HG02973 (cell line): ENCODE measurements at regions not wholly inside any gene's neighbourhood (a gene's known extent, or its start where the extent isn't known, plus 50 kb on each side); places are given as distances from the start of the nearest gene placed in this dataset.
"Not testable (repeated sequence)": the region's sequence is repeated elsewhere in the genome, so short reads cannot be mapped to it uniquely, and the experiment has no call there.

Source experiments
- ATAC-seq: cut with Tn5 transposase; IDR thresholded peaks from one replicate; pipeline ENCODE4 v1.9.1; 2021; ENCODE audit warnings: moderate library complexity; ENCODE audit not compliant: unreplicated experiment

DNA sequence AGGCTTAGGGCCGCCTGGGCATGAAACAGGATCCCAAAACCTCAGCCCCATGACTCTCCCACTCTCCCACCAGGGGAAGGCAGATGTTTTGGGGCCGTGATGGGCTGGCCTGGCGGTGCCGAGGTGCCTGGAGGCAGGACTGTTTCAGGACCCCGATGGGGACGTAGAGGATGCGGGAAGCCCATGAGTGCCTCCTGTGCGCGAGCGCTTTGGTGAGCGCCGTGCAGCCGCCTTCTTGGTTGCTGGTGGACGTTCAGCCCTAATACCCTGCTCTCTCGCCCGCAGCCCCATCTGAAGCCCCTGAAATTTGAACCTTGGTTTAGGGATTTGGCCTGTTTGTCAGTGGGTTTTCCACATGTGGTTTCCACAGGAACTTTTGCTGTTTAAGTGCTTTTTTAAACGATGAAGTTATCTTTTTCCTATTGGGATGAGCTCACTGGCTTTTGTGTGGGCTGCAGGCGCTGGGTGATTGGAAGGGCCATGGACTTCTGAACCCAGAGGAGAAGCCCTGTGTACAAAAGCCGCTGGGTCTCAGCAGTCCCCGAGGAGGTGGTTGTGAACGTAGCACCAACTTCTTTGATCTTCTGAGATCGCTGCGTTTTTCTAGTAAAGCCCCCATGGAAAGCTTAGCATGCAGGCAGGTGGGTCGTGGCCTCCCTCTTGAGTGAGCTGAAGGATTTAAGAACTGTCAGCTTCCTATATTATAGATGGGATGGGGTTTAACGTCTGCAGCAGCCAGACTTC is 145.7 kb downstream of the NPIPB11 start:
- not testable (repeated sequence) for ATAC-seq

GRCh38 chr16:29259635-29260457 is 146.7 kb downstream of the NPIPB11 start:
- not testable (repeated sequence) for ATAC-seq

DNA sequence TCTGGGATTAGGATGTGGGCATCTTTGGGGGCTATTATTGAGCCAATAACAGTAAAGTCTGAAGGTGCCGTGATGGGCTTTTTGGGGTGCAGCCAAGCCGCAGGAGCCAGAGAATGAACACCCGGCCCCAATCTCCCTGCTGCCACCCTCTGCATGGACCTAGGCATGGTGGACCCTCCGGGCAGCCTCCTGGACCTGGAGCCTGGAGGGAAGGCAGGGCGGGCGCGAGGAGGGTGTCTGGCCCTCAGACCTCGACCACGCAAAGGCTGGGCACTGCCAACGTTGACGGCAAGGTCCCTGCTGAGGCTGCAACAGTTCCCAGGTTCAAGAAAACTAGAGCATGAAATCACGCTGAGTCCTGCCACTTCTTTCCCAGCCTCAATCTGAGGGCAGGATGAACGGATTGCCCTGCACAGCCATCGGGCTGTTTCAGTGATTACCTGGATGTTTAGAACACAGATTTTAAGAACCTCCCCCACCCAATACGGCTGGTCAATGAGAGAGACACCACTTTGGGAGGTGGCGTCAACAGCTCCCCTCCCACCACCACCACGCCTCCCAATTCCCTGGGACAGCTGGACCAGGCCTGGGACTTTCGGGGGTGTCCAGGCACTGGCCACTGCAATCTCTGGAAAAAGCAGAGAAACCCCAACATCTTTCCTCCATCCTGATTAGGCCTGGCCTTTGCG is 147.4 kb downstream of the NPIPB11 start:
- not testable (repeated sequence) for ATAC-seq

DNA sequence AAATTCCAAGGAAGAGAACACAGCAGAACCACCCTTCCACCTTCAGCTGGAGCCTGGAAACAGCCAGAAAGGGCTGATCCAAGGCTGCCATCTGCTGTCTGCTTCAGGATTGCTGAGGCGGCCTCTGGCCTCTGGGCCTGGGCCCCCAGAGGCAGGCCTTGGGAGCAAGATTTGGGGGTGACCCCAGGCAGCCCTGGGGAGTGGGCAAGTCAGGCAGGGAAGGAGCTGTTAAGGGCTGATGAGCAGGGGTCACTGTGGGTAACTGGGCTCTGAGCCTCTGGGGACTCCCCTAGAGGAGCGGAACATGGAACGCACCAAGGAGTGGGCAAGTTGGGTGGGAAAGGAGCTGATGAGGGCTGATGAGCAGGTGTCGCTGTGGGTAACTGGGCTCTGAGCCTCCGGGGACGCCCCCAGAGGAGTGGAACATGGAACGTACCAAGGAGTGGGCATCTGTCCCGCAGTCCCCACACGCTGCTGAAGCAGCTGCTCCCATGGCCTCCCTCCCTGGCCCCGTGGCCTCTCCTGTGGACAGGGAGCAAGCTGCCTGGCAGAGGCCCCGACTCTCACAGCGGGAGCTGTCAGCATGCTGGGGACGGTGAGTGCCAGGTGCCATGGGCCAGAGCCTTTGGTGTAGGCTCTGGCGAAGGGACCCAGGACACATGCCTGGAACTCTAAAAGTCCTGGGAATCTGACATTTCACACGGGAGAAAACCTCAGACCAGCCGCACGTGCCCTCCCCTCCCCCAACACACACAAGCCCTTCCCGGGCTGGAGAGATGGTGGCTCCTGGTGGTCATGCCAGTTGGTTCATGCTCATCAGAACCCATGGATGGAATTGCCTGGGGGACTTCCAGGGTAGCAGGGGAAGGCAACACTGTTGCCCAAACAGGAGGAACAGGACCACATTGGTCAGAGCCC is 148.8 kb downstream of the NPIPB11 start:
- not testable (repeated sequence) for ATAC-seq

GRCh38 chr16:29256501-29256981 is 150.0 kb downstream of the NPIPB11 start:
- ATAC-seq: no peak

GRCh38 chr16:29255957-29256356 is 150.6 kb downstream of the NPIPB11 start:
- ATAC-seq: not testable (repeated sequence)

- ATAC-seq: not testable (repeated sequence)
Measured at GRCh38 chr16:29255496-29255796, 151.1 kb downstream of the NPIPB11 start.

DNA sequence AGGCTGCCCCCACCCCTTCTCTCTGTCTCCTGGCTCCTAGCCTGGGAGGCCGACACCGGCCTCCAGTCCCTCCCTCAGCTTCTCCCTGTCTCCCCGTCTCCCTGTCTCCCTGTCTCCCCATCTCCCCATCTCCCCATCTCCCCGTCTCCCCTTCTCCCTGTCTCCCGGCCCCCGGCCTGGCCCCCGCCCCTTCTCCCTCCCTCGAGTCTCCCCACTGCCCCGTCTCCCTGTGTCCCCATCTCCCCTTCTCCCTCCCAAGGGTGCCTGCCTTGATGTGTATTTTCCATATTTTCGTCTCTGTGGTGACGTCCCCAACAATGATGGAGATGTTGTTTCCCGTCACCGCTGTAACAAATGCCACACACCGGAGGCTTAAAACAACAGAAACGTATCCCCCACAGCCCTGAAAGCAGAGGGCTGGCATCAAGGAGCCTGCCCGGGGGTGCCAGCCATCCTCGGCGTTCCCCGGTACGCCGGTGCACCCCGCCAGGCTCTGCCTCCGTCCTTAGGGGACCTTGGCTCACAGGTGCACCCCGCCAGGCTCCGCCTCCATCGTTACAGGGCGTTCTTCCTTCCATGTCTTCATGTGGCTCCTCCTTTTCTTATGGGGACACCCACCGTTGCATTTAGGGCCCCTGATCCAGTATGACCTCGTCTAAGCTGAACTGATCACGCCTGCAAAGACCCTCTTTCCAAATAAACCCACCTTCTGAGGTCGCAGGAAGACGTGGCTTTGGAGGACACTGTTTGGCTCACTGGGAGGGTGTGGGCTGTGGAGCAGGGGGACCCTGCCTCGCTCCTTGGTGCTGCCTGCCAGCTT is 151.6 kb downstream of the NPIPB11 start:
- no peak for ATAC-seq

GRCh38 chr16:29253716-29254590 is 152.6 kb downstream of the NPIPB11 start:
- ATAC-seq: not testable (repeated sequence)

DNA sequence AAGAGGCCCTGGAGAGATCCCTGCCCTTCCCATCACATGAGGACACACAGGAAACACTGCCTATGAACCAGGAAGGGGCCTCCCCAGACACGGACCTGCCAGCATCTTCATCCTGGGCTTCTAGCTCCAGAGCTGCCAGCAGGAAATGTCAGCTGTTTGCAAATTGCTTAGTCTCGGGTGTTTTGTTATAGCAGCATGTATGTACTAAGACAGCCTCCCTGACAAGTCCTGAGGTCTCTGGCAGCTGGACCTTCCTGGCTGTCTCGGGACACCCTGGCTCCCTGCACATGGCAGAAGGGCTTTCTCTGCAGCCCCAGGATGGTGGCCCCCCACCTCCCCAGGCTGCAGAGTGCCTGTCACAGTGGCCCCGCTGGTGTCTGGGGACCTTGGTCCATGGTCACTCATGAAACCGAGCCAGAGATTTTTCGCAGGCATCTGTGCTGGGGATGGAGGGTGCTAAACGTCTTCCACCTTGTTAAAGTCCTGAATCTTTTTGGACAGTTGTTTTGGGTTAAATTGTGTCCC is 153.4 kb downstream of the NPIPB11 start:
- ATAC-seq: not testable (repeated sequence)

- not testable (repeated sequence) for ATAC-seq
Measured at GRCh38 chr16:29252311-29252710, 154.2 kb downstream of the NPIPB11 start.

DNA sequence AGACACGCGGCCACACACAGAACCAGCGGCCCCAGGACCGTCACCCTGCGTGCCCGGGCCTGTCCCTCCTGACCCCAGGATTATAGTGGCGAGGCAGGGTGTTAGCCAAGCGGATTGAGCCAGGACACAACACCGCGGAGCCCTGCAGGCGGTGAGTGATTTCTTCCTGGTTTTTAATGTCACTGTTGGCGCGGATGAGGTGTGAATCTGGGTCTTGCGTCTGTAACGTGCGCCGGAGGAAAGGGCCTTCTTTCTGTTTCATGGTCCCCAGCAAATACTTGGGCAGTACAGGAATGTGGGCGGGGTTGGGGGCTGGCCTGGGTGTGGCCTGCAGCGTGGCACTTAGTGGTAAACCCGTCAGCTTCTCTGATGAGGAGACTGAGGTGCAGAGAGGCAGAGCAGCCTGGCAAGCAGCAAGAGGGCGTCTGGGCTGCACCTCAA is 154.9 kb downstream of the NPIPB11 start:
- ATAC-seq: not testable (repeated sequence)

DNA sequence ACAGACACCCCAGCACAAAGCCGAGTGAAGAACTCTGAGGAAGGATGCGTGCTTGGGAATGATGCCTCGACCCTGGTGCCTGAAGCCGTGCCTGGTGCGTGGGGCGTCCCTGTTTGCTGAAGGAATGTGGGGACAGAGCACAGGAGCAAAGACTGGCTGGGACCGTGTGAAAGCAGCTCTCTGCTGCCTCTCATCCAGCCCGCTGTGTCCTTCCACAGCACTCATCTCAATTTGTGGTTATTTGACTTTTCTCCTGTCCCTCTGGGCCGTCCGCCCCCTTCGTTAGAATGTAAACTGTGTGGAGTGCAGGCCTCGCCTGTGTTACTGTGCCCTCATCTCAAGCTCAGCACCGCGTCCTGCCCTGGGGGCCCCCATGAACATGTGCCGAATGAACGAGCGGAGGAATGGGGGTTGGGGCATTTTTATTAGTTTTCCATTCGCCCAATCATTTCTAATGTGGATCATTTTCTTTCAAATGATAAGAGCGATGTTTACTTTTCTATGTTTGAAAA is 155.5 kb downstream of the NPIPB11 start:
- ATAC-seq: not testable (repeated sequence)

DNA sequence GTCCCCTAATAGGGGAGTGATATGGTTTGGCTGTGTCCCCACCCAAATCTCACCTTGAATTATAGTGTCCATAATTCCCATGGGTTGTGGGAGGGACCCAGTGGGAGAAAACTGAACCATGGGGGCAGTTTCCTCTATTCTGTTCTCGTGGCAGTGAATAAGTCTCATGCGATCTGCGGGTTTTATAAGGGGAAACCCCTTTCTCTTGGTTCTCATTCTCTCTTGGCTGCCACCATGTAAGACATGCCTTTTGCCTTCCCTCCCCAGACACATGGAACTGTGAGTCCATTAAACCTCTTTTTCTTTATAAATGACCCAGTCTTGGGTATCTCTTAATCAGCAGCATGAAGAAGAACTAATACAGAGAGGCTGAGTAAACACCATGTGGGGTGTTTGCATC is 156.0 kb downstream of the NPIPB11 start:
- not testable (repeated sequence) for ATAC-seq

DNA sequence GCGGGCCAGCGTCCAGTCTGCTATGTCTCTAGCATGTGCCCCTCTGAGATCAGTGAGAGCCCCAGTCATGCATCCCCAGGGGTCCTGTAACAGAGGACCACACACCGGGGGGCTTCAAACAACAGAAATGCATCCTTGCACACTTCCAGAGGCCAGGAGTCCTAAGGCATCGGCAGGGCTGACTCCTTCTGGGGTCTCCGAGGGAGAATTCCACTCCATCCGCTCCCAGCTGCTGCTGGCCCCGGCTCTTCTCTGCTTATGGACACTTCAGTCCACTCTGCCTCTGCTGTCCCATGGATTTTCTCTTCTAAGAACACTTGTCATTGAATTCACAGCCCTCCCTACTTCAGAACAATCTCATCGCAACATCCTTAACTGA is 157.6 kb downstream of the NPIPB11 start:
- ATAC-seq: not testable (repeated sequence)

DNA sequence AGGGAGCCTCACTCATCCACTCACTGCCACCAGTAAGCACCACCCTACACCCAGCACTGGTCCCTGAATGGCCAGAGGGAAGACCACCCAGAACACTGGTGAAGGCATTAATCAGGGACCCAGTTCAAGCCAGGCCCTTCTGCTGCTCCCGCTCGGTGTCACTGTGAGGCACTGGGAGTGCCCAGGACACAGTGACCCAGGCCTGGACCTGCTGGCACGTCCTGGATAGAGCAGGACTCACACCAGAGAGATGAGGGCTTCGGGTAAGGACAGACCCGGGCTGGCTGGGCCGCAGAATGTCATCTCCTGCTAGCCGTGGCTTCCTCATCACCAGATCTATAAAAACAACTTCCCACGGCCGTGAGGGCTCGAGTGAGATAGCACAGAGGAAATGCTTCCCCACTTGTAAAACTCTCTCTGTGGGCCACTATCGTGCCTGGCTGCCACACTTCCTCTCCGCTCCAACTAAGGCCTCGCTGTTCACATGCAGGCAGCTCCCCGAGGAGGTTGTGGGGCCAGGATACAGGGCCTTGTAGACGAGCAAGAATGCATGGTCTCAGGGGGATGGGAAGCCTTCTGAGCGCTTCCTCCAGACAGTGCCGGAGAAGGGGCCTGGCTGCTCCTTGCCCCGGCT is 158.1 kb downstream of the NPIPB11 start:
- ATAC-seq: not testable (repeated sequence)

GRCh38 chr16:29246091-29246490 is 160.4 kb downstream of the NPIPB11 start:
- ATAC-seq: not testable (repeated sequence)

- no peak for ATAC-seq
Measured at GRCh38 chr16:29237971-29238370, 168.5 kb downstream of the NPIPB11 start.
